Loucy (cell line): ENCODE measurements at regions not wholly inside any gene's neighbourhood (a gene's known extent, or its start where the extent isn't known, plus 50 kb on each side); places are given as distances from the start of the nearest gene placed in this dataset.

Experiments
- EZH2phosphoT487 ChIP-seq: fragments of 200-600 bp; IDR thresholded peaks from 2 replicates; pipeline ENCODE4 v1.6.1; 2018; ENCODE audit warnings: antibody characterized with exemption, mild to moderate bottlenecking, moderate library complexity, borderline replicate concordance
- TF ChIP-seq, protein P1 (sequence below): fragments of 200-600 bp; sonication (generic); conservative IDR thresholded peaks from 2 replicates; pipeline ENCODE4 v1.5.1; 2014; ENCODE audit warnings: mild to moderate bottlenecking, antibody characterized with exemption, low read length

DNA sequence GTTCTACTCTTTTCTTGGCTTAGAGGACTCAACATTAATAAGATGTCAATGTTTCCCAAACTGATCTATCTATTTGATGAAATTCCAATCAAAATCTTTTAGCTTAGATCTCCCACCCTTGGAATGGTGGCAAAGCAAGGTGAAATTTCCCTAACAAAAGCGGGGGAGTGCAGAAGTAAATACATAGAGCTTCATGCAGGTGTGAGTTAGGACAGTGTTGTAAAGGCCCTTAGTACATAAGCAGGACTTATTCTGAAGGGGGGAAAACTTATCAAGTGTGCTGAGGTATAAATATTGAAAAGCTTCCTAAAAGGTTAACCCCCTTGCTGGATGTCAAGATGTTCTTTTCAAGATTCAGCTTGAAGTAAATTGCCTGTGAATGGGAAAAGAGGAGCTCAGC lies 608.6 kb upstream of the CELF4 start:
- no peak for TF ChIP-seq EZH2phosphoT487
- TF ChIP-seq, protein P1, sequence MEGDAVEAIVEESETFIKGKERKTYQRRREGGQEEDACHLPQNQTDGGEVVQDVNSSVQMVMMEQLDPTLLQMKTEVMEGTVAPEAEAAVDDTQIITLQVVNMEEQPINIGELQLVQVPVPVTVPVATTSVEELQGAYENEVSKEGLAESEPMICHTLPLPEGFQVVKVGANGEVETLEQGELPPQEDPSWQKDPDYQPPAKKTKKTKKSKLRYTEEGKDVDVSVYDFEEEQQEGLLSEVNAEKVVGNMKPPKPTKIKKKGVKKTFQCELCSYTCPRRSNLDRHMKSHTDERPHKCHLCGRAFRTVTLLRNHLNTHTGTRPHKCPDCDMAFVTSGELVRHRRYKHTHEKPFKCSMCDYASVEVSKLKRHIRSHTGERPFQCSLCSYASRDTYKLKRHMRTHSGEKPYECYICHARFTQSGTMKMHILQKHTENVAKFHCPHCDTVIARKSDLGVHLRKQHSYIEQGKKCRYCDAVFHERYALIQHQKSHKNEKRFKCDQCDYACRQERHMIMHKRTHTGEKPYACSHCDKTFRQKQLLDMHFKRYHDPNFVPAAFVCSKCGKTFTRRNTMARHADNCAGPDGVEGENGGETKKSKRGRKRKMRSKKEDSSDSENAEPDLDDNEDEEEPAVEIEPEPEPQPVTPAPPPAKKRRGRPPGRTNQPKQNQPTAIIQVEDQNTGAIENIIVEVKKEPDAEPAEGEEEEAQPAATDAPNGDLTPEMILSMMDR: no peak
